Activated T-cell treated with anti-CD3 and anti-CD28 coated beads, Interleukin-2, amount 50 U/mL, for 24 hours (primary cell): ENCODE measurements at regions not wholly inside any gene's neighbourhood (a gene's known extent, or its start where the extent isn't known, plus 50 kb on each side); places are given as distances from the start of the nearest gene placed in this dataset.

Experiments
- DNase-seq: peaks from one replicate; pipeline ENCODE4 v3.0.0-alpha.2; 2020
- H3K27ac Mint-ChIP-seq: 2 replicates; pipeline ENCODE4 v1.8.0; 2020; ENCODE audit warnings: mild to moderate bottlenecking, mixed read lengths
- H3K27me3 Mint-ChIP-seq: 2 replicates; pipeline ENCODE4 v1.8.0; 2020; ENCODE audit warnings: mixed read lengths
- H3K36me3 Mint-ChIP-seq: 2 replicates; pipeline ENCODE4 v1.8.0; 2020; ENCODE audit warnings: low read depth, mixed read lengths
- H3K4me1 Mint-ChIP-seq: 2 replicates; pipeline ENCODE4 v1.8.0; 2020; ENCODE audit warnings: low read depth, mixed read lengths
- H3K4me3 Mint-ChIP-seq: 2 replicates; pipeline ENCODE4 v1.8.0; 2020; ENCODE audit warnings: mild to moderate bottlenecking, moderate library complexity, mixed read lengths
- H3K9me3 Mint-ChIP-seq: 2 replicates; pipeline ENCODE4 v1.8.0; 2020; ENCODE audit warnings: mixed read lengths

GRCh38 chr5:2603272-2603575 is 148.3 kb downstream of the IRX2 start:
- H3K4me3 Mint-ChIP-seq, result no peak overlapping the region
- no peaks in the 10 kb centered on the region for H3K27me3 Mint-ChIP-seq
- no peaks in the 10 kb centered on the region for H3K36me3 Mint-ChIP-seq
- no peak overlapping the region for H3K27ac Mint-ChIP-seq
- no peaks in the 10 kb centered on the region for H3K4me1 Mint-ChIP-seq
- DNase-seq, result no peak
- no peaks in the 10 kb centered on the region for H3K9me3 Mint-ChIP-seq

GRCh38 chr5:2602451-2603271 is 148.8 kb downstream of the IRX2 start:
- no peaks in the 10 kb centered on the region for H3K27me3 Mint-ChIP-seq
- no peak overlapping the region for H3K27ac Mint-ChIP-seq
- no peaks in the 10 kb centered on the region for H3K9me3 Mint-ChIP-seq
- H3K36me3 Mint-ChIP-seq, result no peaks in the 10 kb centered on the region
- no peak for DNase-seq
- H3K4me3 Mint-ChIP-seq, result no peak overlapping the region
- H3K4me1 Mint-ChIP-seq, result no peaks in the 10 kb centered on the region

GRCh38 chr5:2598503-2598902 is 153.0 kb downstream of the IRX2 start:
- no peaks in the 10 kb centered on the region for H3K9me3 Mint-ChIP-seq
- H3K27me3 Mint-ChIP-seq, result no peaks in the 10 kb centered on the region
- no peaks in the 10 kb centered on the region for H3K36me3 Mint-ChIP-seq
- H3K4me3 Mint-ChIP-seq, result no peak overlapping the region
- no peak overlapping the region for H3K27ac Mint-ChIP-seq
- H3K4me1 Mint-ChIP-seq, result no peaks in the 10 kb centered on the region
- no peak for DNase-seq

- Mint-ChIP-seq H3K4me1 (no peaks in the 10 kb centered on the region), H3K9me3 (no peaks in the 10 kb centered on the region), H3K4me3 (no peak overlapping the region), H3K27me3 (no peaks in the 10 kb centered on the region), H3K36me3 (no peaks in the 10 kb centered on the region), H3K27ac (no peak overlapping the region)
- DNase-seq, result no peak
Measured at GRCh38 chr5:2594701-2595100, 156.8 kb downstream of the IRX2 start.

GRCh38 chr5:2592766-2593165 is 158.7 kb downstream of the IRX2 start:
- H3K9me3 Mint-ChIP-seq, result no peaks in the 10 kb centered on the region
- no peak for DNase-seq
- H3K27ac Mint-ChIP-seq, result no peak overlapping the region
- no peaks in the 10 kb centered on the region for H3K4me1 Mint-ChIP-seq
- no peaks in the 10 kb centered on the region for H3K36me3 Mint-ChIP-seq
- no peaks in the 10 kb centered on the region for H3K27me3 Mint-ChIP-seq
- H3K4me3 Mint-ChIP-seq, result no peak overlapping the region

GRCh38 chr5:2591777-2592453 is 159.6 kb downstream of the IRX2 start:
- Mint-ChIP-seq H3K27ac (no peak overlapping the region), H3K4me1 (no peaks in the 10 kb centered on the region), H3K9me3 (no peaks in the 10 kb centered on the region), H3K4me3 (no peak overlapping the region), H3K27me3 (no peaks in the 10 kb centered on the region), H3K36me3 (no peaks in the 10 kb centered on the region)
- DNase-seq, result no peak

- H3K36me3 Mint-ChIP-seq, result no peaks in the 10 kb centered on the region
- H3K9me3 Mint-ChIP-seq, result no peaks in the 10 kb centered on the region
- no peaks in the 10 kb centered on the region for H3K4me1 Mint-ChIP-seq
- H3K27me3 Mint-ChIP-seq, result no peaks in the 10 kb centered on the region
- DNase-seq, result no peak
- H3K27ac Mint-ChIP-seq, result no peak overlapping the region
- H3K4me3 Mint-ChIP-seq, result no peak overlapping the region
Measured at GRCh38 chr5:2588850-2589501, 162.5 kb downstream of the IRX2 start.

GRCh38 chr5:2587189-2588031 is 164.1 kb downstream of the IRX2 start:
- Mint-ChIP-seq H3K27ac (no peak overlapping the region), H3K4me3 (no peak overlapping the region), H3K4me1 (no peaks in the 10 kb centered on the region), H3K27me3 (no peaks in the 10 kb centered on the region), H3K9me3 (no peaks in the 10 kb centered on the region), H3K36me3 (no peaks in the 10 kb centered on the region)
- DNase-seq, result no peak

- Mint-ChIP-seq H3K36me3 (no peaks in the 10 kb centered on the region), H3K27me3 (no peaks in the 10 kb centered on the region), H3K4me3 (no peak overlapping the region), H3K9me3 (no peaks in the 10 kb centered on the region), H3K4me1 (no peaks in the 10 kb centered on the region), H3K27ac (no peak overlapping the region)
- no peak for DNase-seq
Measured at GRCh38 chr5:2586016-2586715, 165.3 kb downstream of the IRX2 start.

GRCh38 chr5:2584579-2585269 is 166.8 kb downstream of the IRX2 start:
- Mint-ChIP-seq H3K27ac (no peak overlapping the region), H3K36me3 (no peaks in the 10 kb centered on the region), H3K4me3 (no peak overlapping the region), H3K9me3 (no peaks in the 10 kb centered on the region), H3K4me1 (no peaks in the 10 kb centered on the region), H3K27me3 (no peaks in the 10 kb centered on the region)
- no peak for DNase-seq

GRCh38 chr5:2582507-2582906 is 169.0 kb downstream of the IRX2 start:
- H3K27ac Mint-ChIP-seq, result no peak overlapping the region
- no peak for DNase-seq
- no peak overlapping the region for H3K4me3 Mint-ChIP-seq
- H3K9me3 Mint-ChIP-seq, result no peaks in the 10 kb centered on the region
- H3K36me3 Mint-ChIP-seq, result no peaks in the 10 kb centered on the region
- no peaks in the 10 kb centered on the region for H3K4me1 Mint-ChIP-seq
- H3K27me3 Mint-ChIP-seq, result no peaks in the 10 kb centered on the region

GRCh38 chr5:2582106-2582505 is 169.4 kb downstream of the IRX2 start:
- Mint-ChIP-seq H3K9me3 (no peaks in the 10 kb centered on the region), H3K27me3 (no peaks in the 10 kb centered on the region), H3K36me3 (no peaks in the 10 kb centered on the region), H3K4me1 (no peaks in the 10 kb centered on the region), H3K27ac (no peak overlapping the region), H3K4me3 (no peak overlapping the region)
- no peak for DNase-seq

GRCh38 chr5:2581418-2581817 is 170.1 kb downstream of the IRX2 start:
- H3K36me3 Mint-ChIP-seq, result no peaks in the 10 kb centered on the region
- H3K27ac Mint-ChIP-seq, result no peak overlapping the region
- no peaks in the 10 kb centered on the region for H3K9me3 Mint-ChIP-seq

GRCh38 chr5:2579126-2579525 is 172.4 kb downstream of the IRX2 start:
- no peak overlapping the region for H3K27ac Mint-ChIP-seq
- no peak overlapping the region for H3K4me3 Mint-ChIP-seq
- no peak for DNase-seq
- no peaks in the 10 kb centered on the region for H3K4me1 Mint-ChIP-seq
- H3K36me3 Mint-ChIP-seq, result no peaks in the 10 kb centered on the region
- H3K9me3 Mint-ChIP-seq, result no peaks in the 10 kb centered on the region
- no peaks in the 10 kb centered on the region for H3K27me3 Mint-ChIP-seq

More at GRCh38 chr5:2581418-2581817, 170.1 kb downstream of the IRX2 start:
- Mint-ChIP-seq H3K4me1 (no peaks in the 10 kb centered on the region), H3K27me3 (no peaks in the 10 kb centered on the region), H3K4me3 (no peak overlapping the region)
- no peak for DNase-seq
